GM18511 (cell line): ENCODE measurements at regions not wholly inside any gene's neighbourhood (a gene's known extent, or its start where the extent isn't known, plus 50 kb on each side); places are given as distances from the start of the nearest gene placed in this dataset.
"Not testable (repeated sequence)": the region's sequence is repeated elsewhere in the genome, so short reads cannot be mapped to it uniquely, and the experiment has no call there.

Experiments used
- ATAC-seq: cut with Tn5 transposase; IDR thresholded peaks from one replicate; pipeline ENCODE4 v1.9.1; 2021; ENCODE audit warnings: mild to moderate bottlenecking, moderate library complexity; ENCODE audit not compliant: unreplicated experiment

GRCh38 chr1:121001090-121001726 is 111.6 kb downstream of the PPIAL4A start:
- ATAC-seq: not testable (repeated sequence)

DNA sequence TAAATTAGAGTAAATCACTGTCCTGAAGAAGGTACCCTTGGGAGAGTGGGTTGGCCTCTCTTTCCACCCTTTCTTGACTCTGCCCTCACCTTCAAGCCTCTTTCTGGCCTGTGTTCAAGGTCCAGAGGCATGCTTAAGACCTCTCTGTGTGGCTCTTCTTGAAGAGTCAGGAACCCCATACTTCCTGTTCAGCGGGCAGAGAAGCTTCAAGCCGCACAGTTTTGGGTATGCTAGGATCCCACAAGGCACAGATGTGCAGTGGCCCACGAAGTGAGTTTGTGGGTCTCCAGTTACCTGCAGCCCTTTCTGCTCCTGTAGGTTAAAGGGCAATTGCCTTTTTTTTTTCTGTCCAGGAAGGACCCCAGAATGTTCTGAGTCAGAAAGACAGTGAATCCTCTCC is 113.7 kb downstream of the PPIAL4A start:
- ATAC-seq: not testable (repeated sequence)

- not testable (repeated sequence) for ATAC-seq
Measured at GRCh38 chr1:121006826-121007225, 117.3 kb downstream of the PPIAL4A start.

DNA sequence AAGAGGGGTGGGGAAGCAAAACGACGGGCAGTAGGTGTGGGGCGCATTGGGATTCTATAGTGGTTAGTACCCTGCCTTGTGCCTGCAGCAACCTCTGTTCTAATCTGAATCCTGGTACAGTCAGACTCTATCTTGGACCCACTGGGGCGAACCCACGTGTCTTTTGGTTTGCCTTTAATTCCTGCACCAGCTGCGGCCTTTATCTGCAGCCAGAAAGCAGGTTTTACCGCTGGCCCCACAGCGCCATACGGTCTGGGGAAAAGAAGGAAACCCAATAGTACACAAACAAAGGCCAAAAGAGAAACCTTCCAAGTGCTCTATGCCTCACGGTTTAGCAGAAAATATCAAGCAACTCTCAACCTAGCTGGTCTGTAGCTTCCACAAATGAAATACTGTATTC is 118.2 kb downstream of the PPIAL4A start:
- ATAC-seq: not testable (repeated sequence)

DNA sequence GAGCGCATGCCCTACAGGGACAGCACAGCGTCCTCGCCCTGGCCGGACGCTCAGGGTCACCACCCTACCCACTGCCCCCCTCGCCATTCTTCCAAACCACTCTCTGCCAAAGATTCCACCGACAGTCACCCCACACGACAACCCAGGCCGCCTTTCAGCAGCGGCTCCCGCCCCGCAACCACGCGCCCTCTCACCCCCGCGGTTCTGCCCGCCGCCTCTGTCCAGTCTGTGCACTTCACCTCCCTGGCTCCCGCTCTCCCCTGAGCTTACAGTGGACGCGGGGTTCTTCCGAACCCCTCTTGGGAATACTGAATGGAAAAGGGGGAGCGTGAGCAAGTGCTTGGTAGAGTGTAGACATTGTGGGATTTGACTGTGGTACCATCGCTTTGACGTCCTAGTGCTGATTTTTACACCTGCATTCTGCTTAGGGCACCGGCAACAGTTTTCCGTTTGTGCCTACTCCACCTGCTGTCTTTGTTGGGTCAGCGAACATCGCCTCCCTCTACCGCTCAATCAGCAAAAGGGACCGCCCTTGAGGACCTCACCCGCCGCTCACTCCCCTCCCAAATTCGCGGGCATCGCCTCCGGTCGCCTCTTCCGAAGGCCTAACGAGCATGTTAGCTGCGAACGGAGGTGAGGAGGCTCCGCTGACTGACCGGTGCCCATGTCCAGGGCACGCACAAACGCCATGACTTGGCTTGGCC is 119.1 kb downstream of the PPIAL4A start:
- ATAC-seq: not testable (repeated sequence)

DNA sequence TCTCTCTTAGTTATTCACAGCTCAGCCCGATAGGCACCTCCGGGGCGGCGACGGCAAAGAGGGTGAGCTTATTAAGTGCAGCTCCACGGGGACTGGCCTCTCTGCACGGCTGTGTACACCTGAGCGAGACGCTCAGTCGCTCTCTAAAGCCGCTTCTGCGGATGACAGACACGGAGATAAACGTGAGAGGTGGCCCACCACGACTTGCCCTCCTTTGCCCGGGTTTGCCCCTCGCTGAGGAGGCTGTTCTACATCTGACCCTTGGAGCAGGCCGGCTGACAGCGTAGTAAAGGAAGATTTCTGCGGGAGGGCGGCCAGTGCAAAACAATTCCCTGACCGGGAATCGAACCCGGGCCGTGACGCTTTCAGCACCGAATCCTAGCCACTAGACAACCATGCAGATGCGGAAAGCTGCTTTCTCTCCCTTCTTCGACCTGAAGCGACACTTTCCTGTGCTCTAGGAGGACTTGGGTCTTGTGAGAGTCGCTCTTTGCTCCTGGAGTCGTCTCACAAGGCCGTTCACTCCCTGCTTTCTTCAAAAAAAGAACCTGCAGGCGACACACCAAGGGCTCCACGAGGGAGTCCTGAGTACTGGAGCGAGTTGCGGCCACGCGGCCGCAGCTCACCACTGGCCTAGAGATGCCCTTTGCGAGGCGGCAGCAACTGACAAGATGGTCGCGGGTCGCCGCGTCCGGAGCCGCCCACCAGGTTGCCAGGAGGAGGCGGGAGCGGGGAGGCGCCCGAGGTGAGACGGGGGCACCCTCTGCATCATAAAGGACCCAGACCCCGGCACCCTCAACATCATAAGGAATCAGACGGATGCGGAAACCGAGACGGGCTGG is 119.9 kb downstream of the PPIAL4A start:
- not testable (repeated sequence) for ATAC-seq

- ATAC-seq: not testable (repeated sequence)
Measured at GRCh38 chr1:121010141-121010540, 120.6 kb downstream of the PPIAL4A start.

DNA sequence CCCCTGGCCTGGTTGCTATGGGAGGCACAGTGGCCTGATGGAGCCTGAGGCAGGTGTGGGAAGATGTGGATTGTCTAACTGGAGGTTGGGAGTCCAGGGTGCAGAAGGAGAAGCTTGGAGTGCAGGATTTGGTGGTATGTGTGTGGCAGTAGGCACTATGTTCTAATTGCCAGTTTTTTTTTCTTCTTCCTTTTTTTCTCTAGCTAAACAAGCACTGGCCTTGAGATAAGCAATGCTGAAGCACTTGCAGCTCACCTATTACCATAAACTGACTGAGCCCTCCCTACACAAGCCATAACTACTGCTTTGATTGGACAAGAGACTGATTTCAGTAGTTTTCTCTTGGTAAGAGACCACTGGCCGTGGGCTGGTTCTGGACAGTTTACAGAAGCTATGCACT is 123.6 kb downstream of the PPIAL4A start:
- ATAC-seq: not testable (repeated sequence)

DNA sequence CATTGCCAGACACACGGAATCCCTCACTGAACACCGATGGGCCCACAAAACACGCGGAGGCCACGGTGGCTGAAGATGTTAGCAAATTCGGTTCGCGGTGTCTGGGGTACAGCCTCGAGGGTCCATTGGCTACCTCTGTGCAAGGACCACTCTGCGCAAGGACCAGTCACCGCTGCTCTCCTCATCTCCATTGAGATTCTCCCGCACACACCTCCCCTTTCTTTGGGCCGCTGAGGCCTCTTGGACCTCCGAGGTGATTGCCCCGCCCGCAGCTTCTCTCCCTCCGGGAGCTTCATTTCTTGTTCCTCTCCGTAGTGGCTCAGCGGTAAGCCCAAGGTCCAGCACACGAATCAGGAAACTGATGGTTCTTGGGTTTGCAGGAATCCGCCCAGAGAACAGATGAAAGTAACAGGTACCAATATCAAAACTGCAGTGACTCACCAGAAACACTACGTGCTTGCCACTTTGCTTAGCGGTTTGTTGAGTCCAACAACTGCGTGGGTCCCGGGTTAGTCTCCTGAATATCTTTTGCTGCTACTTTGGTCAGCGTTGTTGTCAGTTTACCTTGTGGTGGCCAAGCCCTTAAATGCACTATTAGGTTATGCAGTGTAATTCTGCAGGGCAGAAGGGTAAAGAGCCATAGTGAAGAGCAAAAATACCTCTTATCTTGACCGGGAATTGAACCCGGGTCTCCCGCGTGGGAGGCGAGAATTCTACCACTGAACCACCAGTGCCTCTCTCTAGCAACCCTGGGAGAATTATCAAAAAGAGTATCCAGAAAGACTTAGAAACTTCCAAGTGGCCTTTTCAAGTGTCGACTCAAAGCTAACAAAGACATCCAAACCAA is 126.8 kb downstream of the PPIAL4A start:
- ATAC-seq: not testable (repeated sequence)

- not testable (repeated sequence) for ATAC-seq
Measured at GRCh38 chr1:121019715-121020349, 130.3 kb downstream of the PPIAL4A start.

- not testable (repeated sequence) for ATAC-seq
Measured at GRCh38 chr1:121020350-121021236, 131.0 kb downstream of the PPIAL4A start.

DNA sequence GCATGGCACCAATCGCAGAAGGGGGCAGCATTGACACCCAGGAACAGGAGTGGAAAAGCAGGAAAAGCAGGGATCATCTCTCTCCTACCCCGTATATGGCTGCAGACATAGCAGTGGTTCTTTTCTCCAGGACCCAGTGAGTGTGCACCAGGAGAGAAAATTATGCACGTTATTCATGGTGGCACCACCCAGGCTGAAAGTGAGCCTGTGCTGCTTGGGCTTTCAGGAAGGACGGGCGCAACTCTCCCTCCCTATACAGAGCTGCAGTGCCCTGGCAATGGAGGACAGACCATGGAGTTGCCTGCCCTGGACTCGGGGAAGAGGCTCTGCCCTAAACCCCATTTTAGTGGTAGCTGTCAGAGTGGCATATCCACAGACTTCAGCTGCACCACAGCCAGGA is 132.1 kb downstream of the PPIAL4A start:
- ATAC-seq: not testable (repeated sequence)

DNA sequence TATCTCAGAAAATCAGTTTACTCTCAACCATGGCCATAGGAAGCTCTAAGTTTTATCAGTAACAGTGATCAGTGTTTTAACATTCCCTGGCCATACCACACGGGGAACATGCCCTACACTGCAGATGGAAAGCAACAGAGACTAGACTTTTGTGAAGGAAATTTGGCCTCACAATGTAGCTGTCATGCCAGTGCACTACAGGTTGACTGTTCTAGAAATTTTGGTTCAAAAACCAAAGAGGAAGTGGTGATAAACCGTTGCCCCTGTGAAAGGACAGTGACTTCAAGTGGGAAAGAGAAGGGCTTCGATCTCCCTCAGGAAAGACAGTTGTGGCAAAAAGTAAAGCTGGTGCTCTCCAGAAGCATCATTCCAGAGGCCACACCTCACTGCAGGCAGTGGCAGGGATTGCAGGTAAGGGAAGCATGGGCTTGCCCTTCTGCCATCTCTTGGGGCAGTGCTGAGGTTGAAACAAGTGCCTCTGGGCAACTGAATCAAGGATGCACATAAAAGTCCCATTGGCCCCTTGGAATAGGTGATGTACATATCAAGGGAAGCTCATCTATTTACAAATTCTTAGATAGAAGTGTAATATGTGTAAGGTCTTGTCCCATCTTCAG is 143.4 kb downstream of the PPIAL4A start:
- ATAC-seq: not testable (repeated sequence)

- ATAC-seq: not testable (repeated sequence)
Measured at GRCh38 chr1:121036792-121037191, 147.2 kb downstream of the PPIAL4A start.

DNA sequence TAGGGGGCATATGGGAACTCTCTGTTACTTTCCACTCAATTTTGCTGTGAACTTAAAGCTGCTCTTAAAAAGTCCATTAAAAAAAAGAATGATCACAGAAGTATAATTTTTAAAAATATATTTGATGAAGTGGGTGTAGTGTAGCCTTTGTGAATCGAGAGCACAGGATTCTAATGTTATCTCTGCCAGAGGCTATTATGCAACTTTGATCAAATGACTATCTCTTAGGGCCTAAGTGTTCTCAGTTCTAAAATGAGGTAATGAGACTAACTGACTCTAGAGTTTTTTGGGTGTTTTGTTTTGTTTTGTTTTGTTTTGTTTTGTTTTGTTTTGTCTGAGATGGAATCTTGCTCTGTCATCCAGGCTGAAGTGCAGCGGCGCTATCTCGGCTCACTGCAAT is 143.2 kb downstream of the FAM72B start:
- not testable (repeated sequence) for ATAC-seq

- ATAC-seq: not testable (repeated sequence)
Measured at GRCh38 chr1:121041497-121041896, 142.6 kb downstream of the FAM72B start.

DNA sequence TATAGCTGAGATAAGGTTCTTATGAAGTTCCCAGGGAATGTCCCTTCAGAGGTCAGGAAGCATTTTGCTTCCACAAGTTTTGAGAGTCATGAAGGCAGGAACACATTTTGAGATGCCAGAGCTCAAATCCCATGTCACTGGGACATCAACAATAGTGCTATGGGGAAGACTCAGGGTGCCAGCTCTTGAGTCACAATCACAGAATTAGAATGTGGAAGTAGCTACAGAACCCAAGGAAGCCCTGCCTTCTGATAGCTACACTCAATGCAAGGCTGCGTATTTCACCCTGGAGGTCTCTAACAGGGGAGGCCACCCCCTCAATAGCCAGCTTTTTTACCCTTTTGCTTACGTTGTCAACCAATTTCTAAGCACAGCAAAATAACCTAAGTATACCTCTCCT is 141.3 kb downstream of the FAM72B start:
- not testable (repeated sequence) for ATAC-seq

DNA sequence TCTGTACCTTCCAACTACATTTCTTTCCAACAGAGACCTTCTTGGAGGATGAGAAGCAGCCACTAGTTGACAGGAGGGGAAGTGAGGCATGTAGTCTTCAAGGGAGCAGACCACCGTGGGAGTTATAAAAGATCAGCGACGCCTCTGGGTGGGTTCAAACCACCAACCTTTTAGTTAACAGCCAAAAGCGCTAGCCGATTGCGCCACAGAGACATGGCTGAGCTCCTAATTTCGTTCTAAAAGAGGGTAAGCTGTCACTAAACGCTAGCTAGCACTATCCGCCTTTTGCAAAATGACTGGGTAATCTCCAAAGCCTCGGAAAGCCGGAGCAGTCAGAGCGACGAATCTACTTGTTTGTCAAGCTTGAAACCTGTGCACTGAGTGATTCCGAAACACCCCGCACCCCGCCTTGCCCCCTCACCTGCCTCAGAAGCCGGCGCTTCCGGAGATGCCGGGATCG is 135.8 kb downstream of the FAM72B start:
- ATAC-seq: not testable (repeated sequence)
